HK-2 (cell line): ENCODE measurements at regions not wholly inside any gene's neighbourhood (a gene's known extent, or its start where the extent isn't known, plus 50 kb on each side); places are given as distances from the start of the nearest gene placed in this dataset.

Experiments
- DNase-seq: peaks from one replicate; pipeline ENCODE4 v3.0.0-alpha.2; 2018; ENCODE audit not compliant: unreplicated experiment

GRCh38 chr9:69955536-69956355 is 87.9 kb upstream of the MAMDC2 start:
- no peak for DNase-seq

GRCh38 chr9:69961843-69962242 is 81.8 kb upstream of the MAMDC2 start:
- no peak for DNase-seq

GRCh38 chr9:69963803-69964202 is 79.8 kb upstream of the MAMDC2 start:
- DNase-seq = no peak

GRCh38 chr9:69964446-69964845 is 79.2 kb upstream of the MAMDC2 start:
- DNase-seq = no peak

- DNase-seq = no peak
These were observed 78.1 kb upstream of the MAMDC2 start for GRCh38 chr9:69965416-69966145.

- DNase-seq = no peak
These were observed 76.3 kb upstream of the MAMDC2 start for GRCh38 chr9:69967344-69967743.

GRCh38 chr9:69970001-69970533 is 73.6 kb upstream of the MAMDC2 start:
- DNase-seq = no peak

GRCh38 chr9:69971643-69972449 is 71.8 kb upstream of the MAMDC2 start:
- DNase-seq = peak; percentile 20

- DNase-seq = no peak
These were observed 68.0 kb upstream of the MAMDC2 start for GRCh38 chr9:69975681-69976080.

GRCh38 chr9:69976152-69976551 is 67.5 kb upstream of the MAMDC2 start:
- DNase-seq = no peak

GRCh38 chr9:69980041-69980440 is 63.6 kb upstream of the MAMDC2 start:
- no peak for DNase-seq

GRCh38 chr9:69980591-69980990 is 63.1 kb upstream of the MAMDC2 start:
- DNase-seq = no peak

- DNase-seq = peak; percentile 6
These were observed 61.8 kb upstream of the MAMDC2 start for GRCh38 chr9:69981686-69982445.

- no peak for DNase-seq
These were observed 58.8 kb upstream of the MAMDC2 start for GRCh38 chr9:69984831-69985230.

- DNase-seq = no peak
These were observed 57.7 kb upstream of the MAMDC2 start for GRCh38 chr9:69985971-69986370.

GRCh38 chr9:69986970-69987369 is 56.7 kb upstream of the MAMDC2 start:
- DNase-seq = no peak

- DNase-seq = no peak
These were observed 56.2 kb upstream of the MAMDC2 start for GRCh38 chr9:69987457-69987856.

GRCh38 chr9:69993110-69993509 is 50.5 kb upstream of the MAMDC2 start:
- no peak for DNase-seq
